ENCODE measurements at regions not wholly inside any gene's neighbourhood (a gene's known extent, or its start where the extent isn't known, plus 50 kb on each side); places are given as distances from the start of the nearest gene placed in this dataset.

DNA sequence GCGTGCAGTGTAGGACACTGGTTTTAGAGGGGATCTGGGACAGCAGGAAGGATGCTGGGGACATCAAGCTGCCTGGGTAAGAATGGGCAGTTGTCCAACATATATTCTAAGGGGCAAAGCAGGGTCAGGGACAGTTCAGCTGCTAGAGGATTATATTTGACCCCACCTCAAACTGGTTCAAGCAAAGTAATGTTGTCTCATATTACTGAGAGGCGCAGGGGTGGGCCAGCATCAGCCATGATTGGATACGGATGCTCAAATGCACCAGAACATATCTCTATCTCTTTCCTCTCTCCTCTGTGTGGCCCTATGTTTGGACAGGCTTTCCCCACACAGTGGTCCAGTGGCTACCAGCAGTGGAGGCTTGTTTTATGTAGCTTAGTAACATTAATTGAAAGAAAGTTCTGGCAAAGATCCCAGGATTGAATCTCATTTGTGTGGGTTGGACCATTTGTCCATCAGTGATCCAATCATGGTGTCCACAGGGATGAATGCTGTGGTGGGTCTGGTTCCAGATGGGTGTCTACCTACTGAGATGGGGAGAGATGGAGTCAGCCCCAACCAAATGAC lies 49.8 kb upstream of the RGMA start:
- TF ChIP-seq, protein P1, sequence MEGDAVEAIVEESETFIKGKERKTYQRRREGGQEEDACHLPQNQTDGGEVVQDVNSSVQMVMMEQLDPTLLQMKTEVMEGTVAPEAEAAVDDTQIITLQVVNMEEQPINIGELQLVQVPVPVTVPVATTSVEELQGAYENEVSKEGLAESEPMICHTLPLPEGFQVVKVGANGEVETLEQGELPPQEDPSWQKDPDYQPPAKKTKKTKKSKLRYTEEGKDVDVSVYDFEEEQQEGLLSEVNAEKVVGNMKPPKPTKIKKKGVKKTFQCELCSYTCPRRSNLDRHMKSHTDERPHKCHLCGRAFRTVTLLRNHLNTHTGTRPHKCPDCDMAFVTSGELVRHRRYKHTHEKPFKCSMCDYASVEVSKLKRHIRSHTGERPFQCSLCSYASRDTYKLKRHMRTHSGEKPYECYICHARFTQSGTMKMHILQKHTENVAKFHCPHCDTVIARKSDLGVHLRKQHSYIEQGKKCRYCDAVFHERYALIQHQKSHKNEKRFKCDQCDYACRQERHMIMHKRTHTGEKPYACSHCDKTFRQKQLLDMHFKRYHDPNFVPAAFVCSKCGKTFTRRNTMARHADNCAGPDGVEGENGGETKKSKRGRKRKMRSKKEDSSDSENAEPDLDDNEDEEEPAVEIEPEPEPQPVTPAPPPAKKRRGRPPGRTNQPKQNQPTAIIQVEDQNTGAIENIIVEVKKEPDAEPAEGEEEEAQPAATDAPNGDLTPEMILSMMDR (IDR thresholded peaks at IDR 0.05; ENCODE audit: insufficient read depth, low read length): no peak
- TF ChIP-seq GABPA (IDR thresholded peaks at IDR 0.05; ENCODE audit: low read depth) (no peak), POLR2AphosphoS5 (IDR thresholded peaks at IDR 0.05; ENCODE audit: low read depth) (no peak), SPI1 (IDR thresholded peaks at IDR 0.05; ENCODE audit: borderline replicate concordance, low read depth) (no peak)

All from HL-60 (cell line).